ENCODE measurements at regions not wholly inside any gene's neighbourhood (a gene's known extent, or its start where the extent isn't known, plus 50 kb on each side); places are given as distances from the start of the nearest gene placed in this dataset.
"Not testable (repeated sequence)": the region's sequence is repeated elsewhere in the genome, so short reads cannot be mapped to it uniquely, and the experiment has no call there.

GRCh38 chr6:140388192-140388802 is 1013.8 kb upstream of the CITED2 start:
- Histone ChIP-seq H3K4me1 (ENCODE audit: control insufficient read depth, insufficient read depth, low read length) (no peaks in the 10 kb centered on the region), H3K4me3 (ENCODE audit: low read length) (no peak overlapping the region), H3K9ac (ENCODE audit: low read length) (no peak overlapping the region), H3K36me3 (ENCODE audit: control insufficient read depth, insufficient read depth, low read length) (no peaks in the 10 kb centered on the region), H3K27me3 (ENCODE audit: control insufficient read depth, insufficient read depth, low read length) (no peaks in the 10 kb centered on the region), H3K27ac (ENCODE audit: low read depth, low read length) (no peak overlapping the region)

- no peaks in the 10 kb centered on the region for H3K27me3 ChIP-seq (ENCODE audit: control insufficient read depth, insufficient read depth, low read length)
These were observed 1011.2 kb upstream of the CITED2 start for GRCh38 chr6:140385679-140386078.

GRCh38 chr6:140382355-140382754 is 1007.9 kb upstream of the CITED2 start:
- H3K4me1 ChIP-seq (ENCODE audit: control insufficient read depth, insufficient read depth, low read length) = no peaks in the 10 kb centered on the region
- H3K36me3 ChIP-seq (ENCODE audit: control insufficient read depth, insufficient read depth, low read length) = no peaks in the 10 kb centered on the region
- H3K27me3 ChIP-seq (ENCODE audit: control insufficient read depth, insufficient read depth, low read length) = no peaks in the 10 kb centered on the region
- no peak overlapping the region for H3K4me3 ChIP-seq (ENCODE audit: low read length)
- no peak overlapping the region for H3K9ac ChIP-seq (ENCODE audit: low read length)
- H3K27ac ChIP-seq (ENCODE audit: low read depth, low read length) = no peak overlapping the region

More at GRCh38 chr6:140385679-140386078, 1011.2 kb upstream of the CITED2 start:
- H3K27ac ChIP-seq (ENCODE audit: low read depth, low read length) = no peak overlapping the region
- H3K4me1 ChIP-seq (ENCODE audit: control insufficient read depth, insufficient read depth, low read length) = no peaks in the 10 kb centered on the region
- H3K4me3 ChIP-seq (ENCODE audit: low read length) = no peak overlapping the region
- no peaks in the 10 kb centered on the region for H3K36me3 ChIP-seq (ENCODE audit: control insufficient read depth, insufficient read depth, low read length)
- no peak overlapping the region for H3K9ac ChIP-seq (ENCODE audit: low read length)

GRCh38 chr6:140380427-140381218 is 1006.2 kb upstream of the CITED2 start:
- Histone ChIP-seq H3K27ac (ENCODE audit: low read depth, low read length) (no peak overlapping the region), H3K4me3 (ENCODE audit: low read length) (no peak overlapping the region), H3K36me3 (ENCODE audit: control insufficient read depth, insufficient read depth, low read length) (no peaks in the 10 kb centered on the region), H3K9ac (ENCODE audit: low read length) (no peak overlapping the region), H3K27me3 (ENCODE audit: control insufficient read depth, insufficient read depth, low read length) (no peaks in the 10 kb centered on the region), H3K4me1 (ENCODE audit: control insufficient read depth, insufficient read depth, low read length) (no peaks in the 10 kb centered on the region)

- Histone ChIP-seq H3K27ac (ENCODE audit: low read depth, low read length) (no peak overlapping the region), H3K27me3 (ENCODE audit: control insufficient read depth, insufficient read depth, low read length) (no peaks in the 10 kb centered on the region), H3K9ac (ENCODE audit: low read length) (no peak overlapping the region), H3K4me1 (ENCODE audit: control insufficient read depth, insufficient read depth, low read length) (no peaks in the 10 kb centered on the region), H3K36me3 (ENCODE audit: control insufficient read depth, insufficient read depth, low read length) (no peaks in the 10 kb centered on the region), H3K4me3 (ENCODE audit: low read length) (no peak overlapping the region)
These were observed 1005.5 kb upstream of the CITED2 start for GRCh38 chr6:140379919-140380318.

GRCh38 chr6:140376209-140376608 is 1001.8 kb upstream of the CITED2 start:
- Histone ChIP-seq H3K27me3 (ENCODE audit: control insufficient read depth, insufficient read depth, low read length) (no peaks in the 10 kb centered on the region), H3K4me3 (ENCODE audit: low read length) (no peak overlapping the region), H3K27ac (ENCODE audit: low read depth, low read length) (no peak overlapping the region), H3K4me1 (ENCODE audit: control insufficient read depth, insufficient read depth, low read length) (no peaks in the 10 kb centered on the region), H3K36me3 (ENCODE audit: control insufficient read depth, insufficient read depth, low read length) (no peaks in the 10 kb centered on the region), H3K9ac (ENCODE audit: low read length) (no peak overlapping the region)

GRCh38 chr6:140373728-140374127 is 999.3 kb upstream of the CITED2 start:
- not testable (repeated sequence) for H3K4me1 ChIP-seq (ENCODE audit: control insufficient read depth, insufficient read depth, low read length); H3K9ac ChIP-seq (ENCODE audit: low read length); H3K27me3 ChIP-seq (ENCODE audit: control insufficient read depth, insufficient read depth, low read length); H3K4me3 ChIP-seq (ENCODE audit: low read length); H3K36me3 ChIP-seq (ENCODE audit: control insufficient read depth, insufficient read depth, low read length); H3K27ac ChIP-seq (ENCODE audit: low read depth, low read length)

GRCh38 chr6:140372064-140372463 is 997.6 kb upstream of the CITED2 start:
- no peaks in the 10 kb centered on the region for H3K36me3 ChIP-seq (ENCODE audit: control insufficient read depth, insufficient read depth, low read length)
- no peaks in the 10 kb centered on the region for H3K27me3 ChIP-seq (ENCODE audit: control insufficient read depth, insufficient read depth, low read length)

GRCh38 chr6:140370976-140371870 is 996.8 kb upstream of the CITED2 start:
- H3K36me3 ChIP-seq (ENCODE audit: control insufficient read depth, insufficient read depth, low read length) = no peaks in the 10 kb centered on the region
- H3K27ac ChIP-seq (ENCODE audit: low read depth, low read length) = no peak overlapping the region
- H3K27me3 ChIP-seq (ENCODE audit: control insufficient read depth, insufficient read depth, low read length) = no peaks in the 10 kb centered on the region
- no peak overlapping the region for H3K4me3 ChIP-seq (ENCODE audit: low read length)
- H3K9ac ChIP-seq (ENCODE audit: low read length) = no peak overlapping the region
- H3K4me1 ChIP-seq (ENCODE audit: control insufficient read depth, insufficient read depth, low read length) = no peaks in the 10 kb centered on the region

More at GRCh38 chr6:140372064-140372463, 997.6 kb upstream of the CITED2 start:
- Histone ChIP-seq H3K27ac (ENCODE audit: low read depth, low read length) (no peak overlapping the region), H3K4me3 (ENCODE audit: low read length) (no peak overlapping the region), H3K4me1 (ENCODE audit: control insufficient read depth, insufficient read depth, low read length) (no peaks in the 10 kb centered on the region), H3K9ac (ENCODE audit: low read length) (no peak overlapping the region)

- no peak overlapping the region for H3K27ac ChIP-seq (ENCODE audit: low read depth, low read length)
- no peaks in the 10 kb centered on the region for H3K27me3 ChIP-seq (ENCODE audit: control insufficient read depth, insufficient read depth, low read length)
- H3K4me1 ChIP-seq (ENCODE audit: control insufficient read depth, insufficient read depth, low read length) = no peaks in the 10 kb centered on the region
- H3K36me3 ChIP-seq (ENCODE audit: control insufficient read depth, insufficient read depth, low read length) = no peaks in the 10 kb centered on the region
- no peak overlapping the region for H3K4me3 ChIP-seq (ENCODE audit: low read length)
- H3K9ac ChIP-seq (ENCODE audit: low read length) = no peak overlapping the region
These were observed 996.0 kb upstream of the CITED2 start for GRCh38 chr6:140370441-140370840.

GRCh38 chr6:140366991-140367390 is 992.5 kb upstream of the CITED2 start:
- Histone ChIP-seq H3K36me3 (ENCODE audit: control insufficient read depth, insufficient read depth, low read length) (no peaks in the 10 kb centered on the region), H3K27ac (ENCODE audit: low read depth, low read length) (no peak overlapping the region), H3K4me1 (ENCODE audit: control insufficient read depth, insufficient read depth, low read length) (no peaks in the 10 kb centered on the region), H3K4me3 (ENCODE audit: low read length) (no peak overlapping the region), H3K9ac (ENCODE audit: low read length) (no peak overlapping the region), H3K27me3 (ENCODE audit: control insufficient read depth, insufficient read depth, low read length) (no peaks in the 10 kb centered on the region)

- H3K4me1 ChIP-seq (ENCODE audit: control insufficient read depth, insufficient read depth, low read length) = peaks cover 8% of the 10 kb centered on the region
- no peak overlapping the region for H3K27ac ChIP-seq (ENCODE audit: low read depth, low read length)
These were observed 990.5 kb upstream of the CITED2 start for GRCh38 chr6:140364916-140365315.

More at GRCh38 chr6:140364916-140365315, 990.5 kb upstream of the CITED2 start:
- H3K9ac ChIP-seq (ENCODE audit: low read length) = no peak overlapping the region
- H3K27me3 ChIP-seq (ENCODE audit: control insufficient read depth, insufficient read depth, low read length) = no peaks in the 10 kb centered on the region
- H3K4me3 ChIP-seq (ENCODE audit: low read length) = no peak overlapping the region
- H3K36me3 ChIP-seq (ENCODE audit: control insufficient read depth, insufficient read depth, low read length) = no peaks in the 10 kb centered on the region

Data from rectal smooth muscle tissue (tissue), 1 donor.